Renal pelvis (tissue), 1 donor: ENCODE measurements at regions not wholly inside any gene's neighbourhood (a gene's known extent, or its start where the extent isn't known, plus 50 kb on each side); places are given as distances from the start of the nearest gene placed in this dataset.
"Not testable (repeated sequence)": the region's sequence is repeated elsewhere in the genome, so short reads cannot be mapped to it uniquely, and the experiment has no call there.

Experiments
- DNase-seq: peaks from one replicate; pipeline ENCODE4 v3.0.0-alpha.2; 2013

- DNase-seq, result no peak
Observed at GRCh38 chr12:38159092-38159551, 157.5 kb upstream of the ALG10B start.

DNA sequence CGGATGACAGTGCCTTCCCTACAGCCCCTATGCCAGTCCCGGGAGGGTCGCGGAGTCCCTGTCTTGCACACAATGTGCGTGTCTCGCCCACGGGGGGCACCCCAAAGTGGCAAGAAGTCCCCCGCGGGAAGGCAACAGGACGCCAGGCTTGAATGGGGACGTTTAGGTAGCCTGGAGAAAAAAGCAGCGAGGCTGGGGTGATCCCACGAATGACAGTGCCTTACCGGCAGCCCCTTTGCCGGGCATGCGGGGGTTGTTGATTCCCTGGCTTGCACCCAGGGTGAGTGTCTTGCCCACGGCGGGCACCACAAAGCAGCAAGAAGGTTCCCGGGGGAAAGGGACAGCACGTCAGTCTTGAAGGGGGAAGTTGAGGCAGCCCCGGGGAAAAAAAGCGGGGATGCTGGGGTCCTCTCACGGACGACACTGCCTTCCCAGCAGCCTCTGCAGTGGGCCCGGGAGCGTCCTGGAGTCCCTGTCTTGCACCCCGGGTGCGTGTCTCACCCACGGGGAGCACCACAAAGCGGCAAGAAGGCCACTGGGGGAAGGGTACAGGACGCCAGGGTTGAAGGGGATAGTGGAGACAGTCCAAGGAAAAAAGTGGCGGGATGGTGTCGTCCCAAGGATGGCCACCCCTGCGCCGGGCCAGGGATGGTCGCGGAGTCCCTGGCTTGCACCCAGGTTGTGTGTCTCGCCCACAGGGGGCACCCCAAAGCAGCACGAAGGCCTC lies 156.8 kb upstream of the ALG10B start:
- DNase-seq, result no peak

GRCh38 chr12:38160318-38161122 lies 156.1 kb upstream of the ALG10B start:
- DNase-seq, result no peak

DNA sequence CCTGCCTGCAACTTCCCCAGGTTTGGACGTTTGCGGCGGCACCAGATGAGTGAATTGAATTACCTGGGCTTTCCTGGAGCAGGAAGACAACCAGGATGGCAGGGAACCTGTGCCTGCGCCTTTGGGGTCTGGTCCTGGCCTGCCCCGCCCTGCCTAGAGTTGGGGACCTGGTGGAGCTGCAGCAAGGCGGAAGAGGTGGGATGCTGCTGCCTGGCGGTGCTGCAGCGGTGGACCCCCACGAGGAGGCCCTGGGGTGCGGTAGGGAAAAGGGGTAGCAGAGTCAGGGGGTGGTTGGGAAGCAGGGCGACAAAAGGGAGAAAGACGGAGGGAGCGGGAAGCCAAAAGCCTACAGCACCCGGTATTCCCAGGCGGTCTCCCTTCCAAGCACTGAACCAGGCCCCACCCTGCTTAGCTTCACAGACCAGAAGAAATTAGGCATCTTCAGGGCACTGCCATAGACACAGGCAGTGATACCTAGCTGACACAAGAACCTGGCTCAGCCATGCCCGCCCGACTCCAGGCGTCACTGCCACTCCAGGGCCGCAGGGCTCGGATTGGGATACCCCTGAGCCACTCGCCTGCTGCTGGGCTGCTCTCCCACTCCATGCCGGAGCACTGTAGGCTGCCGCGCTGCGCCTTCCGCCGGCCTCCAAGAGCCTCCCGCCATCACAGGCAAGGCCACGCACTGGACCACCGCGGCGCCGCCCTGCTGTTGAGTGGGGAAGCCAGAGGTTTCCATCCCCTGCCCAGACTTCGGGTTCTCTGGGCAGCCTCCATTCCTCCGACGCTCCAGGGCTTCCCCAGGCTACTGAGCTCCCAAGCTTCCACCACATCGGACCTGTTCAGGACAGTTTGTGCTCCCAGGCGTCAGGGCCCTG lies 155.2 kb upstream of the ALG10B start:
- no peak for DNase-seq

GRCh38 chr12:38162013-38162412 lies 154.6 kb upstream of the ALG10B start:
- DNase-seq, result no peak

- DNase-seq, result no peak
Observed at GRCh38 chr12:38162708-38163441, 153.7 kb upstream of the ALG10B start.

DNA sequence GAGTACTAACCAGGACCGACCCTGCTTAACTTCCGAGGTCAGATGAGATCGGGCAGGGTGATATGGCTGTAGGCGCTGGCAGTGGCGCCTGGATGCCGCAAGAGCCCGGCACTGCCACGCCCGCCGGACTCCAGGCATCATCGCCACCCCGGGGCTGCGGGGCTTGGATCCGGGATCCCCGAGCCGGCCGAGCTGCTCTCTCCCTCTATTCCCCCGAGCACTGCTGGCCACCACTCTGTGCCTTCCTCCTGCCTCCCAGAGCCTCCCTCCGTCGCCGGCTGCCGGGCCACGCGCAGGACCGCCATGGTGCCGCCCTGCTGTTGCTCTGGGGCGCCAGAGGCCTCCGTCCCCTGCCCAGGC lies 153.2 kb upstream of the ALG10B start:
- no peak for DNase-seq

GRCh38 chr12:38166225-38166624 lies 150.3 kb upstream of the ALG10B start:
- no peak for DNase-seq

DNA sequence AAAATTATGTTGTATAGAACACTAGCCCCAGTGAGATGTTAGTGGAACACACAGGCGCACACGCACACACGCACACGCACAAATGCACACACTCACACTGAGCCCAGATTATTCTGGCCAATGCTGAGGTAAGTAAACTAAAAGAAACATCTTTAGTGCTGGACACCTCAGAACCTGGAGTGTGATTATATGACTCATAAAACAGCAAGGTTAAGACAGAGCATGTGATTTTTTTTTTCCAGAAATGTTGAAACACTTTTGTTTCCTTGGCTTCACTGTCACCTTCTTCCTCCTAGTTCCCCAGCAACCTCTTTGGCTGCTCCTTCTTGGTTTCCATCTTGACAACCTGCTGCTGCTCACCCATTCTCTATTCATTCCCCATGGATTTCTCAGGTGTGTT lies 141.0 kb upstream of the ALG10B start:
- no peak for DNase-seq

DNA sequence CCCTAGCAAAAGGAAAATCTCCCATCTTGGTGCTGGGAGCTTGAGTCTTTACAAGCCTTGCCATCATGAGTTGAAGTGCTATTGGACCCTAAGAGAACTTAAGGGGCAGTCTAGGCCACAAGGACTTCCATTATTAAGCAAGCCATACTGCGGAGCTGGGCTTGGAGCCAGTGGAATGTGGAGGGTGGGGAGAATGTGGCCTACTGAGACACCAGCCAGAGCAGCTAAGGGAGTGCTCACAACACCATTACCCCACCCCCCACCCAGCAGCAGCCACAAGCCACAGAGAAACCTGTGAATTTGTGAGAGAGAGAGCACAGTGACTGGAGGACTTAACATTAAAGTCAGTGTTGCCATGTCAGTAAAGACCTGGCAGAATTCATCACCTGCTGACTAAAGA lies 133.0 kb upstream of the ALG10B start:
- not testable (repeated sequence) for DNase-seq

- not testable (repeated sequence) for DNase-seq
Observed at GRCh38 chr12:38197286-38197685, 119.3 kb upstream of the ALG10B start.

DNA sequence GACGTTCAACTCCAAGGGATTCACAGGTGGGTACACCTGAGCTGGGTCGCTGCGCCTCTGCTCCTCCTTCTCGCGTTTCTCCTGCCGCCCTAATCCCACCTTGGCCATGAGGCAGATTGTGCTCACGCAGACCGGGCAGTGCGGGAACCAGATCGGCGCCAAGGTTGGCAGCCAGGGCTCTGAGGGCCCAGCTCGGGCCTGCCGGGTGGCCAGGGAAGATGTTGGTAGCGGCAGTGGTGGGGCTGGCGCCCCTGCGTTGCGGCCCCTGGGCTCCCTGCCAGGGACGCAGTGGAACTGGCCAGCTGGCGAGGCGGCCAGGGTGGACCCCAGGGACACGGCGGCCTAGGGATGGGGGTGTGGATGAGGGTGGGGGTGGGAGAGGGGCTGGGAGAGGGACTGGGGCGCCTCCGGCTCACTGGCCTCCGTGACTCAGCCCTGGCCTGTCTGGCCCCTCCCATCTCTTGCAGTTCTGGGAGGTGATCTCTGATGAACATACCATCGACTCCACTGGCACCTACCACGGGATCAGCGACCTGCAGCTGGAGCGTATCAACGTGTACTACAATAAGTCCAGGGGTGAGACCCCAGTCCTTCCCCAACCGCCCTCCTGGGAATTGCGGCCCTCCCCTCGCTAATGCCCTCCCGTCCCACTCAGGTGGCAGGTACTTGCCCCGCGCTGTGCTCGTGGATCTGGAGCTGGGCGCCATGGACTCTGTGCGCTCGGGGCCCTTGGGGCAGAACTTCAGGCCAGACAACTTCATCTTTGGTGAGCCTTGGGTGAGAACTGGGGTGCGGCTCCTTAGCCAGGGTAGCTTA lies 114.9 kb upstream of the ALG10B start:
- DNase-seq, result no peak

DNA sequence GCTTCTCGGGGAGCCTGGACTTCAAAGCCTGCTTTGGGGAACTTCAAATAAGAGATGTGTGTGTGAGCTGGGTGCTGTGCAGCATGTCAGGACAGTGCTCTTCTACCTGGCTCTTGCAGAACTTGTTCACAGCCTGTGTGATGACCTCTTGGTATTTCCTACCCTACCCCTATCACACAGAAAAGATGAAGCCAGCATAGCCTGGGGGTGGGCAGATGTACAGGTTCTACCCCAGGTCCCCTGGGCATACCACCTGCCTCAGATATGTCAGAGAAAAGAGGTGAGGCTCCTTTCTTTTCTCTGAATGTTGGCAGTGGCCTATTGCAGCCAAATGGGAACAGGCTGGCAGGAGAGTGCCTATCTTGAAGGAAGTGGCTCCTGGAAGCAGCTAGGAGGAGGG lies 111.7 kb upstream of the ALG10B start:
- DNase-seq, result no peak

DNA sequence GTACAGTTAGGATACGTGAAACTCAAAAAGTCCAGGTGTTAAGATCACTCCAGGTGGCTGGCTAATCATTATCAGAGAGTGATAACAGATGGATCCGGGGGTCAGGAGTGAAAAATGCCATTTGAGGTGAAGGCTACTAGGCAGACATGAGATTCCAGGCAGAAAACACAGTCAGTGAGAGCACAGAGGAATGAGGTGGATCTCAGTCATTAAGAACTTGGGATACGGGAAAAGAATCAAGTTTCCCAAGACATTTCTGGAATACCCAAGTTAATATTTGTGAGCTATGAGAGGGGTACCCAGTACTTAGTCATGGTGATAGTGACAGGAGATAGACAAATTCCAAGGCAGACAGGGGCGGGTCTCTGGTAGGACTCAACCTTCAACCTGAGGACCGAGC lies 94.6 kb upstream of the ALG10B start:
- no peak for DNase-seq

- DNase-seq, result not testable (repeated sequence)
Observed at GRCh38 chr12:38238328-38238727, 78.2 kb upstream of the ALG10B start.

DNA sequence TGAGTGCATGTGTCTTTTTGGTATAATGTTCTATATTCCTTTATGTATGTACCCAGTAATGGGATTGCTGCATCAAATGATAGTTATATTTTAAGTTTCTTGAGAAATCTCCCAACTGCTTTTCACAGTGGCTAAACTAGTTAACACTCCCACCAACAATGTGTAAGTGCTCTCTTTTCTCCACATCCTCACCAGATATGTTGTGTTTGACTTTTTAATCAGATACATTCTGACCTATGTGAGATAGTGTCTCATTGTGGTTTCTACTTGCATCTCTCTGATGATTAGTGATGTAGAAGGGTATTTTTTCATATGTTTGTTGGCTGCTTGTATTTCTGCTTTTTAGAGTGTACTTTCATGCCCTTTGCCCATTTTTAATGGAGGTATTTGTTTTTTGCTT lies 62.8 kb upstream of the ALG10B start:
- DNase-seq, result no peak

- DNase-seq, result no peak
Observed at GRCh38 chr12:38258411-38258810, 58.2 kb upstream of the ALG10B start.
